Hepatocyte (in vitro differentiated cells): ENCODE measurements at regions not wholly inside any gene's neighbourhood (a gene's known extent, or its start where the extent isn't known, plus 50 kb on each side); places are given as distances from the start of the nearest gene placed in this dataset.

Experiments
- DNase-seq: peaks from one replicate; pipeline ENCODE4 v3.0.0-alpha.2; 2016; ENCODE audit warnings: low spot score
- H2AFZ ChIP-seq: fragments of 200-600 bp; sonication (generic); 2 replicates; pipeline ENCODE4 v1.6.0; 2016; ENCODE audit warnings: antibody characterized with exemption, mild to moderate bottlenecking
- H3K27ac ChIP-seq: fragments of 200-600 bp; sonication (generic); 2 replicates; pipeline ENCODE4 v1.5.1; 2016; ENCODE audit warnings: mild to moderate bottlenecking
- H3K27me3 ChIP-seq: fragments of 200-600 bp; sonication (generic); 2 replicates; pipeline ENCODE4 v1.6.1; 2016
- H3K36me3 ChIP-seq: fragments of 200-600 bp; sonication (generic); replicated peaks from 2 replicates; pipeline ENCODE4 v1.5.1; 2016; ENCODE audit warnings: low read depth; ENCODE audit not compliant: insufficient read depth
- H3K4me1 ChIP-seq: fragments of 200-600 bp; sonication (generic); 2 replicates; pipeline ENCODE4 v1.5.1; 2016; ENCODE audit warnings: mild to moderate bottlenecking, moderate library complexity; ENCODE audit not compliant: insufficient read depth
- H3K4me2 ChIP-seq: fragments of 200-600 bp; sonication (generic); 2 replicates; pipeline ENCODE4 v1.6.0; 2016
- H3K4me3 ChIP-seq: fragments of 200-600 bp; sonication (generic); 2 replicates; pipeline ENCODE4 v1.5.1; 2016; ENCODE audit warnings: mild to moderate bottlenecking
- H3K79me2 ChIP-seq: fragments of 200-600 bp; sonication (generic); 2 replicates; pipeline ENCODE4 v1.6.0; 2017; ENCODE audit warnings: mild to moderate bottlenecking
- H3K9me2 ChIP-seq: fragments of 200-600 bp; sonication (generic); replicated peaks from 2 replicates; pipeline ENCODE4 v1.6.0; 2017; ENCODE audit warnings: mild to moderate bottlenecking; ENCODE audit not compliant: insufficient read depth
- H3K9me3 ChIP-seq: fragments of 200-600 bp; sonication (generic); 2 replicates; pipeline ENCODE4 v1.5.1; 2016; ENCODE audit warnings: low read depth, mild to moderate bottlenecking
- H4K20me1 ChIP-seq: fragments of 200-600 bp; sonication (generic); 2 replicates; pipeline ENCODE4 v1.6.0; 2016; ENCODE audit warnings: mild to moderate bottlenecking; ENCODE audit not compliant: insufficient read depth, poor library complexity, severe bottlenecking
- CTCF ChIP-seq: fragments of 200-600 bp; sonication (generic); IDR thresholded peaks from 2 replicates; pipeline ENCODE4 v1.5.1; 2016; ENCODE audit warnings: antibody characterized with exemption, mild to moderate bottlenecking; ENCODE audit not compliant: poor library complexity
- EZH2 ChIP-seq: fragments of 200-600 bp; sonication (generic); IDR thresholded peaks from 2 replicates; pipeline ENCODE4 v1.6.1; 2016; ENCODE audit warnings: antibody characterized with exemption, mild to moderate bottlenecking, borderline replicate concordance
- EZH2phosphoT487 ChIP-seq: fragments of 200-600 bp; sonication (generic); IDR thresholded peaks from one replicate; pipeline ENCODE4 v1.6.1; 2018; ENCODE audit warnings: antibody characterized with exemption, mild to moderate bottlenecking, low read depth, moderate library complexity; ENCODE audit not compliant: unreplicated experiment, severe bottlenecking
- WGBS: methylation state at CpG from one replicate; pipeline ENCODE4 v1.1.6; 2016; ENCODE audit warnings: low lambda C conversion rate; ENCODE audit errors: missing lambda C conversion rate; 5-methylcytosine and 5-hydroxymethylcytosine counted together

GRCh38 chr22:35170716-35171697, 86.3 kb upstream of the HMGXB4 start:
- TF ChIP-seq CTCF, result no peak
- TF ChIP-seq EZH2, result no peak
- no peak for TF ChIP-seq EZH2phosphoT487

GRCh38 chr22:35172442-35172841, 84.9 kb upstream of the HMGXB4 start:
- H3K27ac ChIP-seq, result no peak overlapping the region
- no peaks in the 10 kb centered on the region for H3K36me3 ChIP-seq
- H3K9me3 ChIP-seq, result no peaks in the 10 kb centered on the region
- H2AFZ ChIP-seq, result no peak overlapping the region
- no peak for TF ChIP-seq EZH2phosphoT487
- TF ChIP-seq EZH2, result no peak
- TF ChIP-seq CTCF, result no peak
- DNase-seq, result no peak
- H4K20me1 ChIP-seq, result no peaks in the 10 kb centered on the region
- no peaks in the 10 kb centered on the region for H3K79me2 ChIP-seq
- H3K4me2 ChIP-seq, result no peak overlapping the region
- H3K4me3 ChIP-seq, result no peak overlapping the region
- WGBS, result 44% methylated on average over 5 of the region's 5 CpGs
- H3K27me3 ChIP-seq, result peaks cover 7% of the 10 kb centered on the region
- no peaks in the 10 kb centered on the region for H3K9me2 ChIP-seq
- H3K4me1 ChIP-seq, result no peaks in the 10 kb centered on the region

More at GRCh38 chr22:35170716-35171697, 86.3 kb upstream of the HMGXB4 start:
- Histone ChIP-seq H3K79me2 (no peaks in the 10 kb centered on the region), H4K20me1 (no peaks in the 10 kb centered on the region), H3K27me3 (peaks cover 7% of the 10 kb centered on the region), H3K9me3 (no peaks in the 10 kb centered on the region), H3K9me2 (no peaks in the 10 kb centered on the region), H3K36me3 (no peaks in the 10 kb centered on the region), H3K27ac (no peak overlapping the region), H3K4me1 (no peaks in the 10 kb centered on the region), H3K4me3 (no peak overlapping the region), H3K4me2 (no peak overlapping the region), H2AFZ (no peak overlapping the region)
- no peak for DNase-seq
- WGBS, result 74% methylated on average over 11 of the region's 11 CpGs

- Histone ChIP-seq H3K9me2 (no peaks in the 10 kb centered on the region), H3K9me3 (no peaks in the 10 kb centered on the region), H3K4me3 (no peak overlapping the region), H3K36me3 (no peaks in the 10 kb centered on the region), H3K27me3 (peaks cover 7% of the 10 kb centered on the region), H3K4me2 (no peak overlapping the region), H3K4me1 (no peaks in the 10 kb centered on the region), H2AFZ (no peak overlapping the region), H4K20me1 (no peaks in the 10 kb centered on the region), H3K27ac (no peak overlapping the region), H3K79me2 (no peaks in the 10 kb centered on the region)
- TF ChIP-seq CTCF, result no peak
- TF ChIP-seq EZH2, result no peak
- TF ChIP-seq EZH2phosphoT487, result no peak
- DNase-seq, result no peak
- 84% methylated on average over 2 of the region's 2 CpGs for WGBS
These were observed 83.6 kb upstream of the HMGXB4 start for GRCh38 chr22:35173655-35174054.
